HG02884 (cell line): ENCODE measurements at regions not wholly inside any gene's neighbourhood (a gene's known extent, or its start where the extent isn't known, plus 50 kb on each side); places are given as distances from the start of the nearest gene placed in this dataset.
"Not testable (repeated sequence)": the region's sequence is repeated elsewhere in the genome, so short reads cannot be mapped to it uniquely, and the experiment has no call there.

ENCODE experiments used
- ATAC-seq: cut with Tn5 transposase; IDR thresholded peaks from one replicate; pipeline ENCODE4 v1.9.1; 2021; ENCODE audit warnings: mild to moderate bottlenecking, moderate library complexity; ENCODE audit not compliant: unreplicated experiment

DNA sequence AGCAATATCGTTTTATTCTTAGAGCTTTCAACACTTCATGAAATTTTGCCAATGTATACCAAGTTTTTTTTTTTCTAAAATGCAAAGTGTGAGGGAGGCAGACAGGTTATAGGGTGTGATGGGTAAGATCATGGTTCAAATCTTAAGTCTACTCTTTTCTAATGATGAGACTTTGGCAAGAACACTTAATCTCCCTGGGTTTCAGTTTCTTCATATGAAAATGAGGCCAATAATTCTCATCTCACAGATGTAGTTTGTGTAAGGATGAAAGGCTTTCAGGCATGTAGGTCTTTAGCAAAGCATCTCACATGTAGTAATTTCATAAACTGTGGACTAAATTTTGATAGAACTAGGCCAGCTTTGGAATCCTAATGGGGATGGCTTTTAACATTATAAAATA lies 457.1 kb downstream of the QKI start:
- no peak for ATAC-seq

DNA sequence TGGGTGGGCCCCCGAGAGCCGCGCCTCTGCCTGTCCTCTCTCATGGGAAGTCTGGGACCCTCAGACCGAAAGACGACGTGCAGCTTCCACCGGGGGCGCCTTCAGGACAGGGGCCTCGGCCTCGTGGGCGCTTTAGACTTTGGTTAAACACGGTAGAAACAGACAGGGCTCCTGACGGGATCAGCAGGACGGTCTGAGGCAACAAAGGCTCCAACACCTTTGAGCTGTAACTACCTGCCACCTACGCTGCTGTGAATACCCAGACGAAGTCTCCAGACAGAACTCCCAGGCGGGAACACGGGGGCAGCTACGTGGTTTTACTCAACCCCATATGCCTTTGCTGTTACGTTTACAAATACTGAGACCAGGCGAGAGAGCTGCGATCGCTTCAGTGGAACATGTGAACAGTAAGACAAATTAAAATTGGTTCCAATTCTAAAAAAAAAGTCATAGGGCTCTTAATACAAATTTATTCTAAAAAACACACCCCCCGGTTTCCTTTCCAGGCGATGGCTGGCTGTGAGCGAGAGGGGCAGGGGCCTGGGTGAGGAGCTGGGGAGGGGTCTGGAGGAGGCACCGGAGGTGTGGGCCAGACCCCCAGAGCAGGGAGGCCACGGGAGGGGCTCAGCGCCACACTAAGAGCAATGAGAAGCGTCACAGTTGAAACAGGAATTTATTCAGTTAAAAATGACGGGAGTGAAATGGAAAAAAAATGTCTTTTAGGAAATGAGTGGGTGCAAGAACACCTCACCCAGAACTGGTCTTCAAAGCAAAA lies 453.2 kb downstream of the QKI start:
- ATAC-seq, result no peak

DNA sequence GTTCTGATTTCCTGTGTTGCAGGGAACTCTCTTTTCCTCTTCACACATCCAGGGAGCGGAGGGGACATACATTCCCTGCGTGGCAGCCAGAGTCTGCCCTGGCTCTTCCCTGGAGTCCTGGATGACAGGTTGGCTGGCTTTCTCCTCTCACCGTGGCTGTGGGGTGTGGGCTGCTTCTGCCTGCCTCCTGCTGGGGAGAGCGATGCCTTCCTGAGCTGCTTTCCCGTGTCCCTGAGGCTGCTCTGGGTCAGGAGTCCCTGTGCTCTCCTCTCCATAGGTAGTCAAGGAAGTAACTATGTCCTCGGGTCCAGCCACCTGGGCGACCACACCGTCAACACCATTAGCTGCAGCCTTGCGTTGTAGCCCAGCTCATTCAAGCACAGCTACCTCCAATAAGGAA lies 451.7 kb downstream of the QKI start:
- no peak for ATAC-seq

DNA sequence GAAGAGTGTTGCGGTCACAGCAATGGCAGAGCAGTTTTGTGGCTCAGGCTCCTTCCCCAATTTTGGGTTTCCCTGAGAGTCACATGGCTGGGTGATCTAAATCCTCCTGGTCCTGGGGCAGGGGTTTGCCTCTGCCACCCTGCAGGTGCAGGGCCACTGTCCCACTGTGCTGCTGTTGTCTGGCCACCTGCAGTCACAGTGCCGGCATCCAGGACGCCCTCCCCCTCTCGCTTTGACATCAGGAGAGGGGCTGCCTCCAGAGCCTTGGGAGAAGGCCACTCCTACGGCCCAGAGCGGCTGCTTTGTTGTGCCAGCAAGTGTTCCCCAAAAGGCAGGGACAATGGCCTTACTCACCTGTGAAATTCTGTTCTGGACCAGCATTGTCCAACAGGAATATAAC lies 449.0 kb downstream of the QKI start:
- no peak for ATAC-seq

DNA sequence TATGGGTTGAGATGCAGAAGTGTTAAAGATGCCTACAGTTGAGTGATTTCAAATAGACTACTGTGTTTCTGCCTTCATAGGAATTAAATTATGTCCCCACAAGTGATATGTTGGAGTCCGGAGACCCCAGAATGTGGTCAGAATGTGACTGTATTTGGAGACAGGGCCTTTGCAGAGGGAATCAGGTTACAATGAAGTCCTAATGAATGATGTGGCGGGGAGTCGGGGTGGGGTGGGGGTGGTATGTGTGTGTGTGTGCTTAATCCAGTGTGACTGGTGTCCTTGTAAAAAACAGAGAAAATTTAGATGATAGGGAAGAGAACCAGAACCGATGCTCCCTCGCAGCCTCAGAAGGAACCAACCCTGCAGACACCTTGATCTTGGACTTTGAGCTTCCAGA lies 448.2 kb downstream of the QKI start:
- no peak for ATAC-seq

DNA sequence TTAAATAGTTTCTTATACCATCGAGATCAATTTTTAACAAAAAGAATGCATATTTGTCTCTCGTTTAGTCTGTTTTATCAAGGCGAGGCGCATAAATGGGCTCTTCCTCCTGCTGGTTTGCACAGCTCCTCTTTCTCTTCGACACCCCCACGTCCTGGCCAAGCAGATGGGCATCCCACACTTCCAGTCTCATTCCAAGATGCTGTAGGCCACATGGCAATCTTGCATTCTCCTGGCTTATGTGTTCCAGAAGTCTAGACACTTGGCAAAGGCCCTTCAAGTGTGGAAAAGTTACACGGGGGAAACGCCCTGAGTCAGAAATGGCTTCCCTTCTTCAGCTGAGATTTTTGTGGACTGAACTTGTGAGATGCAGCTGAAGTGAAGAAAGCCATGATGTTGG lies 447.1 kb downstream of the QKI start:
- ATAC-seq, result no peak

DNA sequence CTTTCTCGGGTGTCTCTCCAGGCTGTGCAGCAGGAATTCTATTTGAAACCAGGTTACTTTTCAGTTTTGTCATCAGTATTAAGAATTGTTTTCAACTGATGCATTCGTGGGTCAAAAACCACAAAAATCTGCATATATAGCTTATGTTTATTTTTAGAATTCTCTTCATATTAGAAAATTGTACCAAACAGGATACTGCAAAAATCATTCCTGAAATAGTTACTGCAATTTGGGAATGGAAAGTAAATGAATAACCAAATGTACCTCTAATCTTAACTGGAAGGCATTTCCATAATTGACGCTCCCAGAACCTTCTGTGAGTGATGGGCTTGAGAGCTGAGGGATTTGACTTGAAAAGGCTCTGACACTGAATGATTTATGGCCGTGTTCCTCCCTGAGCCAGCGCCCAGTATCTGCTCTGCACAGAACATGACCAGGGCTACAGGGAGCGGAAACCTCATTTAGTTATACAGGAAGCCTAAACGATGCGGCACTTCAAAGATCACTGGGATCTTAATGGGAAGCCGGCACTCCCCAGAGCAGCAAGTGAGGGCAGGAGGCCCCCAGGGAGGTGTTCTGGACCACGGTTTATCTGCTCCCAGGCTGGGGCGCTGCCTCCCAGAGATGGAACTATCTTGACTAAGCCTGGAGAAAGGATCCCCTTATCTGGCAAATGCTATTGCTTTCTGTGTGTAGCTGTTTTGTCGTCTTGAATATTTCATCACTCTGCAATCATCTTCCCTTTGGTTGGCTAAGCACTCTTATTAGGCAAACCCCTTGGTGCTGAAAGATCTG lies 446.0 kb downstream of the QKI start:
- no peak for ATAC-seq

DNA sequence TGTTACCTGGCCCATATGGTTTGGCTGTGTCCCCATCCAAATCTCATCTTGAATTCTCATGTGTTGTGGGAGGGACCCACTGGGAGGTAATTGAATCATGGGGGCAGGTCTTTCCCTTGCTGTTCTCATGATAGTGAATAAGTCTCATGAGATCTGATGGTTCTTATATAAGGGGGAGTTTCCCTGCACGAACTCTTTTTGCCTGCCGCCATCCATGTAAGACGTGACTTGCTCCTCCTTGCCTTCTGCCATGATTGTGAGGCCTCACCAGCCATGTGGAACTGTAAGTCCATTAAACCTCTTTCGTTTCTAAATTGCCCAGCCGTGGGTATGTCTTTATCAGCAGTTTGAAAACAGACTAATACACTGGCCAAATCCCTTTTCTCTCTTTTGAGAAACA lies 444.4 kb downstream of the QKI start:
- not testable (repeated sequence) for ATAC-seq

DNA sequence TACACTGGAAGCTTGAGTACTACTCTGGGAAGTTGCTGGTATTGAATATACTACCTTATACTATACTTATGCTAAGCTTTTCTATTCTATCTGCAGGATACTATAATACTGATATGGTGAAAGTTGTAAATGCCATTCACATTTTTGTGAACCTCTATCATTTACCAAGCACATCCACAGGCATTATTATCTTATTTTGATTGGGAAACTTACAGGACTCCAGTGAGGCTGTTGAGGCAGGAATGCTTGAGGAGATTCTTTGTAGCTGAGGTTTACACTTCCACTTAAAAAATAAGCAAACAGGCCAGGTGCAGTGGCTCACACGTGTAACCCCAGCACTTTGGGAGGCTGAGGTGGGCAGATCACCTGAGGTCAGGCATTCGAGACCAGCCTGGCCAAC lies 442.9 kb downstream of the QKI start:
- ATAC-seq, result no peak

DNA sequence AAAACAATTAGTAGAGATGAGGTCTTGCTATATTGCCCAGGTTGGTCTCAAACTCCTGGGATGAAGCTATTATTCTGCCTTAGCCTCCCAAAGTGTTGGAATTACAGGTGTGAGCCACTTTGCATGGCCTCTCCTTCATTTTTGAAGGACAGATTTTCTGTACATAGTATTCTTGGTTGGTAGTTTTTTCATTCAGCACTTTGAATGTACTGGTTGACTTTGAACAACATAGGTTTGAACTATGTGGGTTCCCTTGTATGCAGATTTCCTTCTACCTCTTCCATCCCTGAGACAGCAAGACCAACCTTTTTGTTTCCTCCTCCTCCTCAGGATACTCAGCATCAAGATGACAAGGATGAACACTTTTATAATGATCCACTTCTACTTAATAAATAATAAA lies 436.4 kb downstream of the QKI start:
- no peak for ATAC-seq

DNA sequence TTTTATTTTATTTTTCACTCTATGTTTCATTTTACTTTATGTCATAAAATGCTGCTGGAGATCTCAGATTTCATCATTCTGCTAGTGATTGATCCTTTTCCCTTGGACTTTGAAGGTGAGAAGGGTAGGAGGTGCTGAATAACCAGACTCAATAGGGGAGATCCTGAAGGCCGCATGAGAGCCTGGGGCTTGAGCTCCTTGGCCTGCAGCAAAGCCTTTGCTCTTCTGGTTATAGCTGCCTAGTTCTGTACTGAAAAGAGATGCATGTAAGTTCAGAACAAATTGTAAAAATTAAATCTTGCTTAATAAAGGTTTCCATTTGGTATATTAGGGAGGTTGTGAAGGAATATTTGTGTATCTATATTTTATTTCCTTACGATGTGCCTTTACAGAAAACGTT lies 430.2 kb downstream of the QKI start:
- ATAC-seq, result no peak

DNA sequence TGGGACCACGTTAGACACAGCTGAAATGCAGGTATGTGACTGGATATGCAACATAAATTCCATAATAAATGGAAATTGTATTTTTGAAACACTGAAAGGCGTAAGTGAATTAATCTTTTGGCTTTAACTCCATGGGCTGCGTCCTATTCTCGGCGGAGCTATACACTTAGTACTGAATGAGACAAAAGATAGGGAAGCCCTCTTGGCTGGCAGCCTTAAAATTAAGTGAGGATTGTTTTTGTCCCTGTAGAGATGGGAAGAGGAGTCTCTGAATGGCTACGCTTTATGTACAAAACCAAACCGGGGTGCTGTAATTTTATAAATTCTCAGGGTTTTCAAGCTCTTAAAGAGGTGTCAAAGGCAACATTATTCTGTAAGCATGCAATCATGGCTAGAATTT lies 429.8 kb downstream of the QKI start:
- ATAC-seq, result no peak

DNA sequence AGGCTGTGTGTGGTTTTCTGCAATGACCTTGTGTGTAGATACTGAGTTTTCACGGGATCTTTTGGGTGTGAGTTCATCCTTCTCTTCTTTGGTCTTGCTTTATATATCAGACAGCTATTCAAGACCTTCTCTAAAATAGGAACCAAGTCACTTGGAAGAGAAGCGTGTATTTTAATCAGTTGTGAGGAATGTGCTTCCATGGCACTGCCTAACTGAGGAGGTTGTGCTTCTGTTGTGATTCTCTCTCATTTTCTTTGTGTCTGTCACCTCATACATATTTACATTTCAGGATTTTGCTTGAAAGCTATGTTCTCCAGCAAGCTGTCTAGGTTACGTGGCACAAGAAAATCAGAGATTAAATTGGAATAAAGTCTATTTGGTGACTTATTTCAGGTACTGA lies 428.7 kb downstream of the QKI start:
- ATAC-seq, result no peak

DNA sequence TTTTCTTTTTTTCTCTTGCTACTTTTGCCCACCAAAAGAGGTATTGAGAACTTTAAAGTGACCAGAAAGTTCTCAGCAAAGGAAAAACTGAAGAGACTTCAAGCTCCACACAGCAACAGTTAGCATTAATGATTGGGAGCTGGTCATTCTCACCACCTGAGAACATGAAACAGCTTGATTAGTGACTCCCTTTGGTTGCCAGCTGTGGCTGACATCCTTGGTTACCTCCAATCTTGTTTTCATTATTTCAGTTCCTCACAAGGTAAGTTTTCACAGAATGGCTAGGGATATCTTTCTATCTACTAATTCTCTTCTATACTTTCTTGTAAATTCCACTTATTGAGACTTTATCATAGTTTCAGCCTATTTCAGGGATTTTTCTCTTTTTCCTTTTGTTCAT lies 427.9 kb downstream of the QKI start:
- no peak for ATAC-seq

DNA sequence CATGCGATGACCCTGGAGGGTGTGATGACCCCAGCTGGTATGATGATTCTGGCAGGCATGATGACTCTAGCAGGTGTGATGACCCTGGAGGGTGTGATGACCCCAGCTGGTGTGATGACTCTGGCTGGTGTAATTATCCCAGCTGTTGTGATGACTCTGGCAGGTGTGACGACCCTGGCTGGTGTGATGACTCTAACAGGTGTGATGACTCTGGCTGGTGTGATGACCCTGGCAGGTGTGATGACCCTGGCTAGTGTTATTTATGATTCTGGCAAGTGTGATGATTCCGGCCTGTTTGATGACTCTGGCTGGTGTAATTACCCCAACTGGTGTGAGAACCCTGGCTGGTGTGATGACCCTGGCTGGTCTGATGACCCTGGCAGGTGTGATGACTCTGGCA lies 427.2 kb downstream of the QKI start:
- ATAC-seq, result no peak

DNA sequence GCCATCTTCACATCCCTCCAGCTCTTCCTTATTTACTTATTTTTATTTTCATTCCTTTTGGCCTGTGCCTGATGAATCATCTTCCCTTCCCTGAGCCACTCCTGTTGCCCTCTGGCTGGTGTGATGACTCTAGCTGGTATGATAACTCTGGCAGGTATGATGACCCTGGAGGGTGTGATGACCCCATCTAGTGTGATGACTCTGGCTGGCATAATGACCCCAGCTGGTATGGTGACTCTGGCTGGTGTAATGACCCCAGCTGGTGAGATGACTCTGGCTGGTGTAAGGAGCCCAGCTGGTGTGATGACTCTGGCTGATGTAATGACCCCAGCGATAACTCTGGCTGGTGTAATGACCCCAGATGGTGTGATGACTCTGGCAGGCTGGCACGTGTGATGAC lies 426.8 kb downstream of the QKI start:
- no peak for ATAC-seq

DNA sequence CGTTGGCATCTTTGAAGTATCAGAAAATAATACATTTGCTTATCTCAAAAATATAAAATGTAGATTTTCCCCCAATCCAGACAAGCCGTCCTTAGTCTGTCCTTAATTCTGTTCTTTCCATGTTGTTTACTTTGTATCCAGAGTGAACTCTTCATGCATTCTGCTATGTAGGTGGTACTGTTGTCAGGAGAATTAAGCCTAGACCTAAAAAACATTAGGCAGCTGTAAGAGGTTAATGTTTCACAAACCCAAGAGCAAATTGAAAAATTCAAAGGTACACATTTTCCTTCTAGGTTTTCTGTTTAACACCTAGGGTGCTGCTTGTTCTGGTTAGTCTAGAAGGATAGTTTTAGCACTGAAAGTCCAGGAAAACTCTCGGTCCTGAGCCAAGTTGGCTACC lies 426.4 kb downstream of the QKI start:
- ATAC-seq, result no peak

DNA sequence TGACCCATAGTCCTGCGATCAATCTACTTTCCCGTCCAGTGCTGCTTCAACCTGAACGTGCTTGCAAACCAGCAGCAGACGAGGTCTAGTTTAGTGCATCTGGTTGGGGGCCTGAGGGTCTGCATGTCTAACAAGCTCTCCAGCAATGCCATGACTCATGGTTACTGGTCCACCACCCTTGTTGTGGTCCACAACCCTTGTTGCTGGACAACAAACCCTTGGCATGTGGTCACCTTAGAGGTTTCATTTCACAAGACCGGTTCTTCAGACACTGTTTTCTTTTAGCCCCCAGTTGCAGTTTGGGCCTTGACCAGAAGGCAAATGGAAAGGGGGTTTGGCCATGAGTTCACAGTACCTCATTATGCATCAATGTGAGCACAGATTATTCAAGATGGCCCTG lies 424.8 kb downstream of the QKI start:
- ATAC-seq, result no peak

DNA sequence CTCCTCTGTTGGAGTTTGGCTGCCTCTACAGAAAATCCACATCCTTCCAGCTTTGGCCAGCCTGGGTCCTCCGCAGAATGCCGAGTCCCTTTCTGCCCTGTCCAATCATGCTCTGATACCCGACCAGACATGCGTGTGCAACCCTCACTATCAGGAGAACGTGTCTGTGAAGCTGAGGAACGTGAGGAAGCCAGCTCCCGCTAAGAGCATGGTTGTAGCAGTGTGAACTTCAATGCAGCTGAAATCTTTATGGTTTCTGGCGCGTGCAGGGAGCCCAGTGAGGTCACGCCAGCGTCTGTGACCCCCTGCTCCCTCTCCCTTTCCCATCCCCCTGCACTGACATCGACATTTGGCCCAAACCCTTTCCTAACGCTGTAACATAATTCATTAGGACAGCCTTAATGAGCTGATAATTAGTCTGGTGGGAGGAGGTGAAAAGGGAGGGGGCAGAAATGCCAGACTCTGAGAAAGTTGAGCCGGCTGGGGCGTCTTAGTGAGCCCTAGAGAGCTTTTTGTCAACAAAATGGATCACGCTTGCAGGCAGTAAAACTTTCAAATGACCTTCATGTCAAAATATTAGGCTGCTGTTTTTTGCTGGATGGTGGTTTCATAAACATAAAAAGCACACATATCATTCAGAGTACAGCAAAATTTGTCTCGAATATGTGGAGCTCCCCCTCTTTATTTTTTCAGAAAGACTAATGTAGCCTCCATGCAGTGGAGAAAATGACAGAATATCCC lies 423.3 kb downstream of the QKI start:
- ATAC-seq, result no peak

DNA sequence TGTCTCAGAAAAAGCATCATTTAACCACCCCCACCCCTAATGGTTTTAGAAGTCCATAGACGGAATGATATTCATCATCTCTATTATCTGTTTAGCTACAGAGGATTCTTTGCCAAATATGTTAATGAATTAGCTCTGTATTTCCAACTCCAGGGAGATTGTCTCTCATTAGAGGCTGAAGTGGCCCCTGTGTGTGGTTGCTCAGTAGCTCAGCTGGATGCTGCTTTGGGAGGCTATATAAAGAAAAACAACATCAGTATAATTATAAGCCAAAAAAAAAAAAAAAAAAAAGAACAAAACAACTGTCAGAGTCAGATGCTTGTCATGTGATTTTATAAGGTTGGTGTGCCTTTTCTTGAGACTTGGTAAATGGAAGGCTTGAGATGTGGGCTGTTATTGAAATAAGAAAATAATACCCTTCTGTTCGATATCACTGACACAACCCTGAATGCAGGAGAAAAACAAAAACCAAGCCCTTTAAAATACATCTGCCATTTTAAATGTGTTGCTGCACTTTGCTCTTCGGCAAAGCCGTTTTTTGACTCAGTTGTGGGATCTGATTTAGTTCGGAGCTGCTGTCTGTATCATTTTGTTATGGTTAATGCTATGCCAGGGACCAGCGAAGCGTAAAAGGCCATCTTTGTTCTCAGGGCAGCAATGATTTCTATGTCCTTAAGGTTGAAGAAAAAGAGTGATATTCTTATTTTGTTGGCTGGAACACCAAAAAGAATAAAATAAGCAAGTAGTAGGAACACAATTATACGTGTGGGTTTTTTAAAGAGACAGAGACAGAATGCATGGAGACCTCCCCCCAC lies 422.6 kb downstream of the QKI start:
- no peak for ATAC-seq
